C1 segment of cervical spinal cord (tissue), 14 donors: ENCODE measurements at regions not wholly inside any gene's neighbourhood (a gene's known extent, or its start where the extent isn't known, plus 50 kb on each side); places are given as distances from the start of the nearest gene placed in this dataset.
"Not testable (repeated sequence)": the region's sequence is repeated elsewhere in the genome, so short reads cannot be mapped to it uniquely, and the experiment has no call there.

ENCODE experiments used
- DNase-seq, 14 donors: peaks; one replicate each; lab custom pipeline; 2025; lab: John Stamatoyannopoulos, UW

- DNase-seq, result no peak
Measured at GRCh38 chr4:135072553-135072952, 871.0 kb upstream of the PABPC4L start.

- no peak for DNase-seq
Measured at GRCh38 chr4:135065366-135065765, 863.8 kb upstream of the PABPC4L start.

- no peak for DNase-seq
Measured at GRCh38 chr4:135050086-135050717, 848.6 kb upstream of the PABPC4L start.

- DNase-seq, result no peak
Measured at GRCh38 chr4:135032670-135033069, 831.1 kb upstream of the PABPC4L start.

GRCh38 chr4:135015771-135016170 is 814.2 kb upstream of the PABPC4L start:
- DNase-seq, result no peak

GRCh38 chr4:135007400-135007799 is 805.8 kb upstream of the PABPC4L start:
- DNase-seq, result no peak

GRCh38 chr4:134999169-134999568 is 797.6 kb upstream of the PABPC4L start:
- DNase-seq, result no peak

GRCh38 chr4:134961963-134962362 is 760.4 kb upstream of the PABPC4L start:
- DNase-seq, result no peak

- no peak for DNase-seq
Measured at GRCh38 chr4:134958862-134959261, 757.3 kb upstream of the PABPC4L start.

- DNase-seq, result no peak
Measured at GRCh38 chr4:134955059-134955458, 753.5 kb upstream of the PABPC4L start.

- DNase-seq, result no peak
Measured at GRCh38 chr4:134952775-134953174, 751.2 kb upstream of the PABPC4L start.

- DNase-seq, result no peak
Measured at GRCh38 chr4:134952305-134952704, 750.7 kb upstream of the PABPC4L start.

GRCh38 chr4:134948110-134948642 is 746.6 kb upstream of the PABPC4L start:
- no peak for DNase-seq

GRCh38 chr4:134944115-134944514 is 742.5 kb upstream of the PABPC4L start:
- DNase-seq, result no peak

- no peak for DNase-seq
Measured at GRCh38 chr4:134936014-134936413, 734.4 kb upstream of the PABPC4L start.

GRCh38 chr4:134935320-134935719 is 733.7 kb upstream of the PABPC4L start:
- peak in 1 of 14 donors; percentile 0 for DNase-seq

GRCh38 chr4:134934036-134934808 is 732.6 kb upstream of the PABPC4L start:
- DNase-seq, result no peak

- no peak for DNase-seq
Measured at GRCh38 chr4:134915355-134915754, 713.8 kb upstream of the PABPC4L start.

- DNase-seq, result not testable (repeated sequence)
Measured at GRCh38 chr4:134914250-134914649, 712.7 kb upstream of the PABPC4L start.

- DNase-seq, result no peak
Measured at GRCh38 chr4:134911941-134912340, 710.4 kb upstream of the PABPC4L start.

GRCh38 chr4:134906404-134907023 is 704.9 kb upstream of the PABPC4L start:
- DNase-seq, result no peak

- no peak for DNase-seq
Measured at GRCh38 chr4:134905061-134905460, 703.5 kb upstream of the PABPC4L start.

- no peak for DNase-seq
Measured at GRCh38 chr4:134888156-134888555, 686.6 kb upstream of the PABPC4L start.
